Omental fat pad (tissue), 3 donors: ENCODE measurements at regions not wholly inside any gene's neighbourhood (a gene's known extent, or its start where the extent isn't known, plus 50 kb on each side); places are given as distances from the start of the nearest gene placed in this dataset.
"Not testable (repeated sequence)": the region's sequence is repeated elsewhere in the genome, so short reads cannot be mapped to it uniquely, and the experiment has no call there.

Source experiments
- ATAC-seq: fragments of 150-250 bp; one replicate; pipeline ENCODE4 v1.9.1; 2016; ENCODE audit warnings: mild to moderate bottlenecking, moderate library complexity; ENCODE audit not compliant: low FRiP score
- DNase-seq: peaks from one replicate; pipeline ENCODE4 v3.0.0-alpha.2; 2019; ENCODE audit warnings: low spot score
- TF ChIP-seq, protein P1 (sequence below), 3 donors: fragments of 450-650 bp; IDR thresholded peaks; one replicate each; pipeline ENCODE4 v1.5.1; 2016 to 2017; ENCODE audit warnings: antibody characterized with exemption in 3 of 3, mild to moderate bottlenecking in 3 of 3, moderate library complexity in 2 of 3

DNA sequence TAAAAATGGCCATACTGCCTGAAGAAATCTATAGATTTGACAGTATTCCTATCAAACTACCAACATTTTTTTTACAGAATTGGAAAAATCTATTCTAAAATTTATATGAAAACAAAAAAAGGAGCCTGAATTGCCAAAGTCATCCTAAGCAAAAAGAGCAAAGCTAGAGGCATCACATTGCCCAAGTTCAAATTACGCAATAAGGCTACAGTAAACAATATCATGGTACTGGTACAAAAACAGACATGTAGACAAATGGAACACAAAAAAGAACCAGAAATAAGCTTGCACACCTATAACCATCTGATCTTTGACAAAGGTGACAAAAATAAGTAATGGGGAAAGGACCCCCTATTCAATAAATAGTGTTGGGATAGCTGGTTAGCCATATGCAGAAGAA is 50.2 kb upstream of the THSD7B start:
- no peak for ATAC-seq
- DNase-seq = no peak
- TF ChIP-seq, protein P1, sequence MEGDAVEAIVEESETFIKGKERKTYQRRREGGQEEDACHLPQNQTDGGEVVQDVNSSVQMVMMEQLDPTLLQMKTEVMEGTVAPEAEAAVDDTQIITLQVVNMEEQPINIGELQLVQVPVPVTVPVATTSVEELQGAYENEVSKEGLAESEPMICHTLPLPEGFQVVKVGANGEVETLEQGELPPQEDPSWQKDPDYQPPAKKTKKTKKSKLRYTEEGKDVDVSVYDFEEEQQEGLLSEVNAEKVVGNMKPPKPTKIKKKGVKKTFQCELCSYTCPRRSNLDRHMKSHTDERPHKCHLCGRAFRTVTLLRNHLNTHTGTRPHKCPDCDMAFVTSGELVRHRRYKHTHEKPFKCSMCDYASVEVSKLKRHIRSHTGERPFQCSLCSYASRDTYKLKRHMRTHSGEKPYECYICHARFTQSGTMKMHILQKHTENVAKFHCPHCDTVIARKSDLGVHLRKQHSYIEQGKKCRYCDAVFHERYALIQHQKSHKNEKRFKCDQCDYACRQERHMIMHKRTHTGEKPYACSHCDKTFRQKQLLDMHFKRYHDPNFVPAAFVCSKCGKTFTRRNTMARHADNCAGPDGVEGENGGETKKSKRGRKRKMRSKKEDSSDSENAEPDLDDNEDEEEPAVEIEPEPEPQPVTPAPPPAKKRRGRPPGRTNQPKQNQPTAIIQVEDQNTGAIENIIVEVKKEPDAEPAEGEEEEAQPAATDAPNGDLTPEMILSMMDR (IDR thresholded peaks at IDR 0.05) = no peak

DNA sequence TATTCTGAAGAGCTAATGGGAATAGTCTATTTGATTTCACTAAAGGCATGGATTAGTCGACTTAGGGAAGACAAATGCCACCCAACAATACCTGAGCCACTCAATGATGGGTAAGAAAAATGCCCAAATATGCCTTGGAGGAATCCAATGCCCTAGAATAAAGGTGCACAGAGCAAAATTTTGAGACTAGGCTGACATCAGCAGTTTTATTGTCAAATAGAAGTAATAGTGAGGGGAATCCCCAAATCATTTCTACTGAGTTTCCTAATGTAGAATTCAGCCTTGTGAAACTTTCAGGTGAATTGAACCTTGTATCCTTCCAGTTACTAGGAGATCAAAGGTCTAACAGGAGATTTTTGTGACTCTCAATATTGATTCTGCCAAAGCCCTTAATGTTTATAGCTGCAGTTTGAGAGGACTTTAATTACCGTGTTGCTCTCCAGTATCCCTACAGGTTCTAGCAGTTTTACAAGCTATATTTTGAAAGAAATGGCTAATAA is 50.8 kb upstream of the THSD7B start:
- TF ChIP-seq, protein P1 (IDR thresholded peaks at IDR 0.05) = no peak
- ATAC-seq (no peak), DNase-seq (no peak)

DNA sequence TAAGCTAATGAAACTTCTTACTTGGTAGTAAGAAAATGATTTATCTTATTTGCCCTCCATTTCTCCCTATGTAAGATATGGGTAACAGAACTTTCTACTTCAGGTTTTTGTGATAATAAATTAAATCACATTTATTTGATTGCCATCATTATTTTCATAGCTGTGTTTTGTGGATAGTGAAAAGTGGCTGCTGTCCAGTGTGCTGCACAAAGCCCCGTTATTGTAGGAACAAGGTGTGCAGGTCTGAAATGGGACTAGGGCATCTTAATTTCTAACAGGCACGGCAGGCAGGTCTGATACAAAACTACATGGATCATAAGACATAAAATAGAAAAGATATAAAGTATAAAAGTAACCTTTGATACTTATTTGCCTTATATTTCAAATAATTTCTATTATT is 51.6 kb upstream of the THSD7B start:
- ATAC-seq (no peak), DNase-seq (no peak)
- TF ChIP-seq, protein P1 (IDR thresholded peaks at IDR 0.05) = no peak

DNA sequence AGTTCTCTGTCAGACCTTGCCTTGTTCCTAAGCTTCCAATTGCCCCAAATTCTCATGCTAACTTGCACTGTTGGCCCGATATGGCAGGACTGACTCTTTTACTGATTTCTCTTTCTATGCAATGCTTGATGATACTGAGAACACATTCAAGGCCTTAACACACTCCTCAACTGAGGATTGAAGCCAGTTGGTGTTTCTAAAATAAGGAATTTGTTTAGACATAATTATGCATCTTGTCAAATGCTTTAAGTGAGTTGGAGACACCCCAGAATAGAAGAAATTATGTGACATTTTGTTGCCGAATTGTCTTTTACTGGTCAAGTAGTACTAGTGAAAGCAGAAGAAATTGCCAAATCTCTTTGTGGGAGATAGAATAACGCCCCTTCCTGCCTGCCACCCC is 60.0 kb upstream of the THSD7B start:
- DNase-seq = no peak
- TF ChIP-seq, protein P1 (IDR thresholded peaks at IDR 0.05) = no peak

DNA sequence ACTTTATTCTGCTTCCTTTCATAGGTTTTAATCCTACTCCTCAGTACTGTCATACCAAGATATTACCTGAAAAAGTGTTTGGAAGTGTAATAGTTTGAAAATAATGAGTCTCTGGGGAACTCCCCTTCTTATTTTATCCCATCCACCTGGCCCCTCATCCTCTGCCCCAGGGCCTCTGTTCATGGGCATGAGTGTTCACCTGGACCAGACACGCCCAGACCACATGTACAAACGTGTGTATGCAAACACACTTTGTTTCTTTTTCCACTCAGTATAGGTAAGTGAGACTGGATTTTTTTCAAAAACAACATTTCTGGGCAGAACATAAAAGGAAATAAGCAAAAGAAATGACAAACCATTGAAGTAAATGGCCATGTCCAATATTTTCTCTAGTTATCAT is 62.1 kb upstream of the THSD7B start:
- TF ChIP-seq, protein P1 (IDR thresholded peaks at IDR 0.05) = no peak
- DNase-seq (no peak), ATAC-seq (no peak)

More for the DNA sequence above, 60.0 kb upstream of the THSD7B start:
- ATAC-seq = no peak

DNA sequence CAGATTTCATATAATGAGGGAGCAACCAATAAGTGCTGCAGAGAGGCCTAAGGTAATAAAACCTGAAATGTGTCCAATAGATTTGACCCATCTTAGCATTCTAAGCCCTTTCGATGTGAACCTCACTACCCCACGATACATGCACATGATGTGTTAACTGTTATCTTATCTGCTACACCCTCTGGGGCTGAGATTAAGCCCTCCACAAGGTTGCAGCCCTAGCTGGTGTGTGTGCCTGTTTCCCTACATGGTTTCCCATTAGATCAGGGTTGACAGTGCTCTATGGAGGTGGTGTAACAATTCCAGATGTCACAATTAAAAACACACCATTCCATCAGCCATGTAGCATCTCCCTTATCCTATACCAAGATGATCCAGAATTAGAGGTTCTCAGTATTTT is 68.9 kb upstream of the THSD7B start:
- TF ChIP-seq, protein P1 (IDR thresholded peaks at IDR 0.05) = no peak
- DNase-seq (no peak), ATAC-seq (no peak)

DNA sequence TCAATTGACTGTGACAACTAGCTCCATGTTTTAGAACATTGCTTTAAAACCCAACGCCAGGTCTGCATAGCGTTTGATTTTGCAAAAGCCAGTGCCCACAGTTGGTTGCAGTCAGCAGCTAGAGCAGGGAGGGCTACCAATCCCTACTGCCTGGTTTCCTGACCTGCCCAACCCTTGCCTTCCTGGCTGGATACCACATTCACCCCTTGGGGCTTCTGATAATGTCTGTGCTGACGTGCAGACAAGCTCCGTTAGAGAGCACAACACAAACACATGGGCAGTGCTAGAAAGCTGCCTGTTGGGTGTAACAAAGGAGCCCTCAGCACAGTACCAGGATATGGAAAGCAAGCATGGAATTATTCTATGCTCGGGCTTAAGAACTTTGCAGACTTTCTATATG is 71.4 kb upstream of the THSD7B start:
- TF ChIP-seq, protein P1 (IDR thresholded peaks at IDR 0.05) = no peak
- ATAC-seq = no peak
- DNase-seq = no peak

DNA sequence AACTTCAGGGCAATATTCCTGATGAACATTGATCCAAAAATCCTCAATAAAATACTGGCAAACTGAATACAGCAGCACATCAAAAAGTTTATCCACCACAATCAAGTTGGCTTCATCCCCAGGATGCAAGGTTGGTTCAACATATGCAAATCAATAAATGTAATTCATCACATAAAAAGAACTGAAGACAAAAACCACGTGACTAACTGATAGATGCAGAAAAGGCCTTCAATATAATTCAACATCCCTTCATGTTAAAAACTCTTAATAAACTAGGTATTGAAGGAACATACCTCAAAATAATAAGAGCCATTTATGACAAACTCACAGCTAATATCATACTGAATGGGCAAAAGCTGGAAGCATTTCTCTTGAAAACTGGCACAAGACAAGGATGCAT is 85.3 kb upstream of the THSD7B start:
- ATAC-seq, DNase-seq: not testable (repeated sequence)
